Heart right ventricle (tissue), 16 donors: ENCODE measurements at regions not wholly inside any gene's neighbourhood (a gene's known extent, or its start where the extent isn't known, plus 50 kb on each side); places are given as distances from the start of the nearest gene placed in this dataset.

Experiments used
- ATAC-seq, 8 donors: fragments of 200-7000 bp; cut with Tn5 transposase; one replicate each; pipeline ENCODE4 v1.9.1; 2020; ENCODE audit warnings: mild to moderate bottlenecking in 8 of 8, moderate library complexity in 8 of 8, moderate number of reproducible peaks in 1 of 8
- DNase-seq, 2 donors: peaks; one replicate each; pipeline ENCODE4 v3.0.0-alpha.2; 2020
- H3K27ac ChIP-seq, 10 donors: fragments of 200-600 bp; sonication (generic) in 2 of 10; one replicate each; pipeline versions ENCODE4 v1.5.0 to v1.8.0; 2020 to 2022; ENCODE audit warnings: mild to moderate bottlenecking in 3 of 10
- H3K27me3 ChIP-seq, 7 donors: fragments of 200-600 bp; one replicate each; pipeline ENCODE4 v1.8.0; 2021 to 2022; ENCODE audit warnings: mild to moderate bottlenecking in 2 of 7
- H3K36me3 ChIP-seq, 9 donors: fragments of 200-600 bp; sonication (generic) in 1 of 9; one replicate each; pipeline versions ENCODE4 v1.5.0 to v1.8.0; 2020 to 2022; ENCODE audit warnings: mild to moderate bottlenecking in 2 of 9
- H3K4me1 ChIP-seq, 9 donors: fragments of 200-600 bp; sonication (generic) in 1 of 9; one replicate each; pipeline versions ENCODE4 v1.5.0 to v1.8.0; 2020 to 2022; ENCODE audit warnings: mild to moderate bottlenecking in 4 of 9
- H3K4me3 ChIP-seq, 10 donors: fragments of 200-600 bp; sonication (generic) in 2 of 10; one replicate each; pipeline versions ENCODE4 v1.5.0 to v1.8.0; 2020 to 2022; ENCODE audit warnings: mild to moderate bottlenecking in 7 of 10, moderate library complexity in 2 of 10
- H3K9me3 ChIP-seq, 11 donors: fragments of 200-600 bp in 10 of 11; sonication (generic) in 2 of 11; one replicate each; pipeline versions ENCODE4 v1.5.0 to v1.8.0; 2013 to 2022; ENCODE audit warnings: mild to moderate bottlenecking in 2 of 11, control low read depth in 1 of 11, moderate library complexity in 1 of 11
- CTCF ChIP-seq, 9 donors: fragments of 200-600 bp; sonication (generic) in 2 of 9; IDR thresholded peaks; one replicate each; pipeline versions ENCODE4 v1.5.0 to v1.8.0; 2021 to 2022; ENCODE audit warnings: antibody characterized with exemption in 9 of 9, mild to moderate bottlenecking in 5 of 9, moderate library complexity in 1 of 9
- WGBS, 2 donors: extraction: QIAGEN DNeasy Blood & Tissue Kit; methylation state at CpG; one replicate each; pipeline ENCODE4 v1.1.7; 2013; ENCODE audit warnings: inconsistent platforms in 1 of 2; 5-methylcytosine and 5-hydroxymethylcytosine counted together
- intact Hi-C, 10 donors: fragments of 100-400 bp; cut with DNase I; formaldehyde crosslinking; loops; one replicate each; pipeline versions ENCODE4 v1.11.1 to v1.14.2; 2022
- donor health status: Arrhythmogenic right ventricular cardiomyopathy.
- donor health status: ischemic (EF 13 %, LVEDD 7.1; RV severe dilation, severe dysfunction).
- donor health status: healthy with polysubstance abuse.
- donor health status: DM: no; HTN: yes; CAD: no.
- donor health status: DM: no; HTN: no; CAD: no.
- donor health status: ischemic (EF 25% LVEDD 6.9; RV normal size, moderate dysfunction).
- donor health status: ischemic (EF 25% LVEDD 5.7; RV mildly dilated, moderate dysfunction).
- donor health status: healthy.
- donor health status: DM: yes; HTN: yes; CAD: no.
- donor health status: Ischemic cardiomyopathy.
- donor health status: ischemic (EF 35%, LVEDD 5.7; RV mildly dilated, moderate dysfunction).
- donor health status: nonischemic (EF 11% LVEDD 7.7; RV severe dilation, severe dysfunction).
- donor health status: DM: yes; HTN: yes; CAD: no.
- donor health status: PGD.
- donor health status: ischemic (EF 29% LVEDD 5.4; RV normal size, mild dysfunction).
- donor health status: nonischemic (EF 23%, LVEDD 6.1; RV moderate dilation, normal function).

GRCh38 chr15:66928784-66929183 is 136.6 kb upstream of the SMAD3 start:
- TF ChIP-seq CTCF (IDR thresholded peaks at IDR 0.05), result no peak
- Histone ChIP-seq H3K9me3 (peaks cover 0 to 11% (median 0%) of the 10 kb centered on the region in 11 donors), H3K27me3 (no peaks in the 10 kb centered on the region), H3K27ac (peak overlapping the region in 3 of 10 donors; percentile 25 to 55 (median 52)), H3K36me3 (no peaks in the 10 kb centered on the region), H3K4me3 (no peak overlapping the region), H3K4me1 (peaks cover 5 to 52% (median 34%) of the 10 kb centered on the region in 9 donors)
- DNase-seq, result no peak
- intact Hi-C loops, result no loop called here
- 96 to 98% methylated on average over 1 of the region's 1 CpG for WGBS, 2 donors
- ATAC-seq, result no peak

GRCh38 chr15:66929843-66930402 is 135.5 kb upstream of the SMAD3 start:
- H3K27me3 ChIP-seq, result no peaks in the 10 kb centered on the region
- no peak for DNase-seq
- no peak for ATAC-seq
- TF ChIP-seq CTCF (IDR thresholded peaks at IDR 0.05), result no peak
- intact Hi-C loops, result no loop called here
- no peak overlapping the region for H3K27ac ChIP-seq
- no peaks in the 10 kb centered on the region for H3K36me3 ChIP-seq
- no peak overlapping the region for H3K4me3 ChIP-seq
- H3K4me1 ChIP-seq, result peaks cover 5 to 52% (median 34%) of the 10 kb centered on the region in 9 donors
- 68 to 80% methylated on average over 2 of the region's 2 CpGs for WGBS, 2 donors
- peaks cover 0 to 12% (median 0%) of the 10 kb centered on the region in 11 donors for H3K9me3 ChIP-seq

- intact Hi-C loops, result no loop called here
Measured at GRCh38 chr15:66931768-66932633, 133.4 kb upstream of the SMAD3 start.

More at GRCh38 chr15:66931768-66932633, 133.4 kb upstream of the SMAD3 start:
- Histone ChIP-seq H3K27me3 (no peaks in the 10 kb centered on the region), H3K27ac (peak overlapping the region in 3 of 10 donors; percentile 18 to 57 (median 47)), H3K36me3 (no peaks in the 10 kb centered on the region), H3K4me1 (peaks cover 5 to 60% (median 41%) of the 10 kb centered on the region in 9 donors), H3K4me3 (no peak overlapping the region), H3K9me3 (peaks cover 0 to 12% (median 0%) of the 10 kb centered on the region in 11 donors)
- WGBS, 2 donors, result 41 to 52% methylated on average over 15 of the region's 15 CpGs
- ATAC-seq (peak in 4 of 8 donors; percentile 13 to 36 (median 30)), DNase-seq (no peak)
- TF ChIP-seq CTCF (IDR thresholded peaks at IDR 0.05), result no peak
